ENCODE measurements at regions not wholly inside any gene's neighbourhood (a gene's known extent, or its start where the extent isn't known, plus 50 kb on each side); places are given as distances from the start of the nearest gene placed in this dataset.

- TF ChIP-seq CTCF (conservative IDR thresholded peaks at IDR 0.05 in 1 of 2, IDR thresholded peaks at IDR 0.05 in 1 of 2; ENCODE audit: low read depth in 1 of 2, low read length in 2 of 2) (no peak), EZH2 (IDR thresholded peaks at IDR 0.05; ENCODE audit: low read length, missing control alignments) (no peak)
These were observed 353.5 kb upstream of the IL12A start for GRCh38 chr3:159635047-159635641.
